Choroid plexus epithelial cell (primary cell): ENCODE measurements at regions not wholly inside any gene's neighbourhood (a gene's known extent, or its start where the extent isn't known, plus 50 kb on each side); places are given as distances from the start of the nearest gene placed in this dataset.

Source experiments
- DNase-seq: peaks from one replicate; pipeline ENCODE4 v3.0.0-alpha.2; 2010; ENCODE audit warnings: low read depth
- H3K4me3 ChIP-seq: 2 replicates; pipeline ENCODE4 v1.5.1; 2011; ENCODE audit warnings: low read depth, mild to moderate bottlenecking, control low read depth, low read length, moderate library complexity
- TF ChIP-seq, protein P1 (sequence below): conservative IDR thresholded peaks from 2 replicates; pipeline ENCODE4 v1.5.1; 2011; ENCODE audit warnings: low read depth, mild to moderate bottlenecking, control low read depth, inconsistent platforms, low read length, moderate library complexity

DNA sequence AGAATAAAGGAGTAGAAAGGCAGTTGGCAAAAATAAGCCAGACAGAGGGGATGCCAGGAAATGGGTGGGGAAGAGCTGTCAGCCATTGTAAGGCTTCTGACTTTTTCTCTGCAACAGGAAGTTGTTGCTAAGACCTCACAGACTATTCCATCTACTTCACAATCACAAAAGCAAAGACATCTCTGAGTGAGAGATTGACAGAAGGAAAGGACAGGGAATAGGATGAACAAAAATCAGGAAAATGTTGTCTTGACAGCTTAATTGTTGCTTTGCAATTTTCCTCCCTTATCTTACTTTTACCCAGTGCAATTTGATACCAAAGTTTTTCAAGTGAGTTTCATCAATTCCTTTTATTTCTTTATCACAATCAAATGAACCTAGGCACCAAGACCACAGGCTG is 291.2 kb downstream of the CBLN4 start:
- H3K4me3 ChIP-seq, result no peak overlapping the region
- TF ChIP-seq, protein P1, sequence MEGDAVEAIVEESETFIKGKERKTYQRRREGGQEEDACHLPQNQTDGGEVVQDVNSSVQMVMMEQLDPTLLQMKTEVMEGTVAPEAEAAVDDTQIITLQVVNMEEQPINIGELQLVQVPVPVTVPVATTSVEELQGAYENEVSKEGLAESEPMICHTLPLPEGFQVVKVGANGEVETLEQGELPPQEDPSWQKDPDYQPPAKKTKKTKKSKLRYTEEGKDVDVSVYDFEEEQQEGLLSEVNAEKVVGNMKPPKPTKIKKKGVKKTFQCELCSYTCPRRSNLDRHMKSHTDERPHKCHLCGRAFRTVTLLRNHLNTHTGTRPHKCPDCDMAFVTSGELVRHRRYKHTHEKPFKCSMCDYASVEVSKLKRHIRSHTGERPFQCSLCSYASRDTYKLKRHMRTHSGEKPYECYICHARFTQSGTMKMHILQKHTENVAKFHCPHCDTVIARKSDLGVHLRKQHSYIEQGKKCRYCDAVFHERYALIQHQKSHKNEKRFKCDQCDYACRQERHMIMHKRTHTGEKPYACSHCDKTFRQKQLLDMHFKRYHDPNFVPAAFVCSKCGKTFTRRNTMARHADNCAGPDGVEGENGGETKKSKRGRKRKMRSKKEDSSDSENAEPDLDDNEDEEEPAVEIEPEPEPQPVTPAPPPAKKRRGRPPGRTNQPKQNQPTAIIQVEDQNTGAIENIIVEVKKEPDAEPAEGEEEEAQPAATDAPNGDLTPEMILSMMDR, result no peak
- DNase-seq, result no peak

DNA sequence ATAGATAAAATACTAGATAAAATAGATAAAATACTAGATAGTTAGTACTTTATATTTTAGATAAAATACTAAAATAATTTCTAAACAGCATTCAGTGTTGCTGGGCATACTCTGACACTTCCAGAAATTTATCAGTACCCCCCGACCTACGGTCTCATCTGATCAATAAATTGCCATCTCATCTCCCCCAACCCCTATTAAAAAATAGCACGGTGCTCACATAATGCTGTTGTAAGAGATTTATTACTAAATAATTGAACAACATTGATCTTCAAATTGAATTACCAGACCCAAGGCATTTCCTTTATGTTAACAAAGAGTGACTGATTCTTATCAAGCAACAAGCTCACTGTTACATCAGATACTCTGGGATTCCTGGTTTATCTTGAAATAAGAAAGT is 300.9 kb downstream of the CBLN4 start:
- DNase-seq, result no peak
- TF ChIP-seq, protein P1, result no peak

GRCh38 chr20:55701467-55701866 is 303.9 kb downstream of the CBLN4 start:
- H3K4me3 ChIP-seq, result no peak overlapping the region
- DNase-seq, result no peak
- TF ChIP-seq, protein P1, result no peak

More for the DNA sequence above, 300.9 kb downstream of the CBLN4 start:
- H3K4me3 ChIP-seq, result no peak overlapping the region

DNA sequence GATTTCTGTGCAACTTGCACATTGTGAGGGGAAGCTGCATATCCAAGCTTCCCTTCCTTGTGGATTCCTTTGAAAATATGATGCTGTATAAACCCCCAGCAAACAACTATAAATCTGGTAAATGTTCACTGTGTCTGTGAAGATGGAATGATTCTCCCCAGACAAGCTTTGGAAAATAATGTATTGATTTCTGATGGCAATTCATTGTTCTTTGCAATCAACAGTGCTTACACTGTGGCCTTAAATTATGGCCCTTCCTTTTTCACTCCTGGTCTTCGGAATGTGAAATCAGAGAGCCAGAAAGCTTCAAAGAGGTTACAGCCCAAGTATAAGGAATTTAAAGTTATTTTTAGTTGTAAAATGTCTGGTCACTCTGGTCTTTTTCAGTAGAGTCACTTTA is 308.8 kb downstream of the CBLN4 start:
- no peak for DNase-seq
- no peak overlapping the region for H3K4me3 ChIP-seq
- TF ChIP-seq, protein P1, result no peak

DNA sequence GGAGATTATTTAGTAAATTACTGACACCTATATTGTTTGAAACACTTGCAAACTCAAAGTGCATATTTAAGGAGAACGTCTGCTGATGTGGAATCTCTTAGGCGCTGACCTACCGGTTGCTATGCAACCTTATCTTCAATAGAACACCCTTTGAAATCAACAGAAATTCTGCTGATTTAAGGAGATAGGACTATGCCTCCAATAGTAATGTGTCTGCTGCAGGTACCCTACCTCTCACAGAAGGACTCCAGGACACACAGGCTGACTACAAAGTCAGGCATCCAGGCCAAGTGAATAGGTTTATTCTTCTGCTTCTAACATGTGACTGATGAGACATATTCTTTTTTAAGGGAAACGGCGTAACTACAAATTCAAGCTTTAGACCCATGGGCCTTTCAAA is 311.7 kb downstream of the CBLN4 start:
- no peak for DNase-seq
- TF ChIP-seq, protein P1, result no peak
- no peak overlapping the region for H3K4me3 ChIP-seq

- no peak for DNase-seq
- TF ChIP-seq, protein P1, result no peak
- no peak overlapping the region for H3K4me3 ChIP-seq
These were observed 319.5 kb downstream of the CBLN4 start for GRCh38 chr20:55685841-55686240.

GRCh38 chr20:55685425-55685824 is 319.9 kb downstream of the CBLN4 start:
- TF ChIP-seq, protein P1, result no peak
- H3K4me3 ChIP-seq, result no peak overlapping the region
- no peak for DNase-seq
